OCI-LY3 (cell line): ENCODE measurements at regions not wholly inside any gene's neighbourhood (a gene's known extent, or its start where the extent isn't known, plus 50 kb on each side); places are given as distances from the start of the nearest gene placed in this dataset.

Experiments used
- H2AFZ ChIP-seq: fragments of 200-600, 300-600 bp; shearing (Covaris generic); 2 replicates; pipeline ENCODE4 v1.6.0; 2014; ENCODE audit warnings: antibody characterized with exemption, low read depth, low read length
- H3K27ac ChIP-seq: fragments of 200-600, 300-600 bp; sonication (generic); 2 replicates; pipeline ENCODE4 v1.5.1; 2014; ENCODE audit warnings: mild to moderate bottlenecking, low read length, moderate library complexity, mixed read lengths
- H3K27me3 ChIP-seq: fragments of 200-600, 300-600 bp; sonication (generic); 2 replicates; pipeline ENCODE4 v1.6.1; 2014; ENCODE audit warnings: low read depth, low read length, mixed read lengths
- H3K36me3 ChIP-seq: fragments of 200-600, 300-600 bp; sonication (generic); replicated peaks from 2 replicates; pipeline ENCODE3; 2014; ENCODE audit warnings: low read depth, low read length, mixed read lengths
- H3K4me1 ChIP-seq: fragments of 300-600, 200-600 bp; sonication (generic); 2 replicates; pipeline ENCODE4 v1.6.1; 2014; ENCODE audit warnings: low read length, mixed read lengths
- H3K4me2 ChIP-seq: fragments of 200-600, 300-600 bp; sonication (generic); 2 replicates; pipeline ENCODE4 v1.6.1; 2014; ENCODE audit warnings: low read length, mixed read lengths
- H3K4me3 ChIP-seq: fragments of 300-600, 200-600 bp; sonication (generic); 2 replicates; pipeline ENCODE4 v1.5.1; 2014; ENCODE audit warnings: antibody characterized with exemption, mild to moderate bottlenecking, low read length, moderate library complexity
- H3K79me2 ChIP-seq: fragments of 300-600, 200-600 bp; shearing (Covaris generic); 2 replicates; pipeline ENCODE4 v1.6.1; 2014; ENCODE audit warnings: mild to moderate bottlenecking, low read length, mixed read lengths
- H3K9ac ChIP-seq: fragments of 300-600, 200-600 bp; shearing (Covaris generic); 2 replicates; pipeline ENCODE4 v1.6.0; 2014; ENCODE audit warnings: mild to moderate bottlenecking, low read length, moderate library complexity
- H3K9me3 ChIP-seq: fragments of 200-600, 300-600 bp; shearing (Covaris generic); 2 replicates; pipeline ENCODE4 v1.6.1; 2014; ENCODE audit warnings: low read length, mixed read lengths; ENCODE audit not compliant: insufficient read depth
- H4K20me1 ChIP-seq: fragments of 200-600, 300-600 bp; sonication (generic); 2 replicates; pipeline ENCODE4 v1.6.1; 2016; ENCODE audit warnings: low read length, mixed read lengths; ENCODE audit not compliant: insufficient read depth
- CTCF ChIP-seq: fragments of 200-600, 300-600 bp; sonication (generic); IDR thresholded peaks from 2 replicates; pipeline ENCODE4 v1.5.1; 2014; ENCODE audit warnings: antibody characterized with exemption, low read length, low read depth
- EZH2phosphoT487 ChIP-seq: fragments of 200-600 bp; shearing (Covaris generic); IDR thresholded peaks from 2 replicates; pipeline ENCODE4 v1.6.1; 2018; ENCODE audit warnings: antibody characterized with exemption, mixed run types, low read depth

DNA sequence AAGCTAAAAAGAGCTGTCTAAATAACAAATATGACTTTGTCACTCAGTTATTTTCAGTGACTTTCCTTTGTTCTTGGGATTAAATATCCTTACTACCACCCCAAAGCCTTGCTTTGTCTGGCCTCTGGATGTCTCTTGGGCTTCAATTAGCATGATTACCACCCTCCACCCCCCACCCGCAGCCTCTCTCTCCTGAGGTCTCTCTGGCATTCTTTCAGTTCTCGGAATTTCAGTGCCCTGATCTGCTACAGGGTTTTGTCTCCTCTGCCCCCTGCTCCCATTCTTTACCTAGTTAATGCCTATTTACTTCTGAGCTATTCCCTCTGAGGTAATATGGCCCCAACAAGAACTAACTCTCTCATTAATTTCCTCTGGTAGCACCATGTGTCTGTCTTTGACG is 376.4 kb downstream of the DEPDC1B start:
- TF ChIP-seq CTCF, result no peak
- TF ChIP-seq EZH2phosphoT487, result no peak
- no peak overlapping the region for H3K27ac ChIP-seq
- no peak overlapping the region for H2AFZ ChIP-seq
- H3K4me1 ChIP-seq, result no peaks in the 10 kb centered on the region
- no peak overlapping the region for H3K4me2 ChIP-seq
- H4K20me1 ChIP-seq, result no peaks in the 10 kb centered on the region
- no peak overlapping the region for H3K9ac ChIP-seq
- no peaks in the 10 kb centered on the region for H3K79me2 ChIP-seq
- H3K27me3 ChIP-seq, result no peaks in the 10 kb centered on the region
- no peaks in the 10 kb centered on the region for H3K9me3 ChIP-seq
- H3K36me3 ChIP-seq, result no peaks in the 10 kb centered on the region
- H3K4me3 ChIP-seq, result no peak overlapping the region

GRCh38 chr5:60312098-60312497 is 387.9 kb downstream of the DEPDC1B start:
- TF ChIP-seq EZH2phosphoT487 (no peak), CTCF (no peak)
- Histone ChIP-seq H3K4me1 (no peaks in the 10 kb centered on the region), H3K9me3 (no peaks in the 10 kb centered on the region), H3K9ac (no peak overlapping the region), H3K27me3 (no peaks in the 10 kb centered on the region), H4K20me1 (no peaks in the 10 kb centered on the region), H3K4me3 (no peak overlapping the region), H3K79me2 (no peaks in the 10 kb centered on the region), H2AFZ (no peak overlapping the region), H3K27ac (no peak overlapping the region), H3K4me2 (no peak overlapping the region), H3K36me3 (no peaks in the 10 kb centered on the region)

DNA sequence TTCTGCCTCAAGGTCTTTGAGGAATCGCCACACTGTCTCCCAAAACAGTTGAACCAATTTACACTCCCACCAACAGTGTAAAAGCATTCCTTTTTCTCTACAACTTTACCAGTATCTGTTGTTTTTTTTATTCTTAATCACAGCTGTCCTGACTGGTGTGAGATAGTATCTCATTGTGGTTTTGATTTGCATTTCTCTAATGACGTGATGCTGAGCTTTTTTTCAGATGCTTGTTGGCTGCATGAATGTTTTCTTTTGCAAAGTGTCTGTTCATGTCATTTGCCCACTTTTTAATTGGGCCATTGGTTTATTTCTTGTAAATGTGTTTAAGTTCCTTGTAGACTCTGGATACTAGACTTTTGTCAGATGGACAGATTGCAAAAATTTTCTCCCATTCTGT is 400.0 kb downstream of the DEPDC1B start:
- Histone ChIP-seq H3K79me2 (no peaks in the 10 kb centered on the region), H3K27me3 (no peaks in the 10 kb centered on the region), H3K4me1 (no peaks in the 10 kb centered on the region), H3K4me3 (no peak overlapping the region), H3K4me2 (no peak overlapping the region), H3K36me3 (no peaks in the 10 kb centered on the region), H3K27ac (no peak overlapping the region), H3K9ac (no peak overlapping the region), H4K20me1 (no peaks in the 10 kb centered on the region), H2AFZ (no peak overlapping the region), H3K9me3 (no peaks in the 10 kb centered on the region)
- TF ChIP-seq EZH2phosphoT487 (no peak), CTCF (no peak)

DNA sequence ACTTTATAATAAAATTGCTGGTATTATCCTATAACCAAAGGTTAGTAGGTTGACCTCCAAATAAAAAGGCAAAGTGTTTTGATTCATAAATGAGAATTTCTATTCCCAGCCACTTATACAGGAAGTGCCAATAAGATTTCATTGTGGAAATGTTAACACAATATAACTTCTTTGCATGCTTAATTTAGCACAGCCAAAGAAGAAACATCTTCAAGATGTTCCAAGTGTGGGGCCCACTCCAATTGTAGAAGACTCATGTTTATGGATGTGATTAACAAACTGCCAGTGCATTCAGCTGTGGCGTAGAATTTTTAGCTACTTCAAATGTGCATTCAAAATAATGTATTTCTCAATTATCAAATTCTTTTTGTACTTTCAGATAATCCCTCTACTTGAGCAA is 402.3 kb downstream of the DEPDC1B start:
- Histone ChIP-seq H3K4me2 (no peak overlapping the region), H3K9me3 (no peaks in the 10 kb centered on the region), H3K27ac (no peak overlapping the region), H3K36me3 (no peaks in the 10 kb centered on the region), H3K4me3 (no peak overlapping the region), H3K9ac (no peak overlapping the region), H3K79me2 (no peaks in the 10 kb centered on the region), H3K4me1 (no peaks in the 10 kb centered on the region), H3K27me3 (no peaks in the 10 kb centered on the region; the same call in 1 of the 2 replicates), H2AFZ (no peak overlapping the region), H4K20me1 (no peaks in the 10 kb centered on the region)
- TF ChIP-seq CTCF (no peak), EZH2phosphoT487 (no peak)
